Thyroid gland (tissue), 4 donors: ENCODE measurements at regions not wholly inside any gene's neighbourhood (a gene's known extent, or its start where the extent isn't known, plus 50 kb on each side); places are given as distances from the start of the nearest gene placed in this dataset.

ENCODE experiments used
- POLR2A ChIP-seq, 2 donors: fragments of 450-650 bp; IDR thresholded peaks; one replicate each; pipeline ENCODE4 v1.6.1; 2017; ENCODE audit warnings: antibody characterized with exemption in 2 of 2, mild to moderate bottlenecking in 2 of 2, moderate library complexity in 1 of 2
- TF ChIP-seq, protein P1 (sequence below), 6 experiments: fragments of 200-600 bp in 3 of 6; fragments of 450-650 bp in 3 of 6; sonication (generic) in 3 of 6; IDR thresholded peaks; one replicate each; pipeline ENCODE4 v1.5.1; 2016 to 2019; ENCODE audit warnings: antibody characterized with exemption in 6 of 6, mild to moderate bottlenecking in 2 of 6, inconsistent platforms in 1 of 6, moderate library complexity in 1 of 6

DNA sequence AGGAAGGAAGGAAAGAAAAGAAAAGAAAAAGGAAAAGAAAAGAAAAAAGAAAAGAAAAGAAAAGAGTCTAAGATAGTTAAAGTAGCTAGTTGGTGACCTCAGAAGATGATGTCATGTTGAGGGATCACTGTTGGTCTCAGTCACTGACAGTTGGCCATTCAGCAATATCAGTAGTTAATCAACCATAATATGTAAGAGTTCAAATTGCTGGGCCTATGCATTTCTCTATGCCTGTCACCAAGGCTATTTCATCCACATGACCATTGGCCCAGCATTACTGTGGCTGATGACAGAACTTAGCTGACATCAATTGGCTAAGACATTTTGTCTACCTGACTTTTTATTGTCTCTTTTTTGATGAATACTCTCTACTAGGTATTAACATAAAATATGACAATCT, 435.5 kb upstream of the CRIM1 start:
- no peak for TF ChIP-seq POLR2A (IDR thresholded peaks at IDR 0.05)
- TF ChIP-seq, protein P1, sequence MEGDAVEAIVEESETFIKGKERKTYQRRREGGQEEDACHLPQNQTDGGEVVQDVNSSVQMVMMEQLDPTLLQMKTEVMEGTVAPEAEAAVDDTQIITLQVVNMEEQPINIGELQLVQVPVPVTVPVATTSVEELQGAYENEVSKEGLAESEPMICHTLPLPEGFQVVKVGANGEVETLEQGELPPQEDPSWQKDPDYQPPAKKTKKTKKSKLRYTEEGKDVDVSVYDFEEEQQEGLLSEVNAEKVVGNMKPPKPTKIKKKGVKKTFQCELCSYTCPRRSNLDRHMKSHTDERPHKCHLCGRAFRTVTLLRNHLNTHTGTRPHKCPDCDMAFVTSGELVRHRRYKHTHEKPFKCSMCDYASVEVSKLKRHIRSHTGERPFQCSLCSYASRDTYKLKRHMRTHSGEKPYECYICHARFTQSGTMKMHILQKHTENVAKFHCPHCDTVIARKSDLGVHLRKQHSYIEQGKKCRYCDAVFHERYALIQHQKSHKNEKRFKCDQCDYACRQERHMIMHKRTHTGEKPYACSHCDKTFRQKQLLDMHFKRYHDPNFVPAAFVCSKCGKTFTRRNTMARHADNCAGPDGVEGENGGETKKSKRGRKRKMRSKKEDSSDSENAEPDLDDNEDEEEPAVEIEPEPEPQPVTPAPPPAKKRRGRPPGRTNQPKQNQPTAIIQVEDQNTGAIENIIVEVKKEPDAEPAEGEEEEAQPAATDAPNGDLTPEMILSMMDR (IDR thresholded peaks at IDR 0.05), result no peak
